ENCODE measurements at regions not wholly inside any gene's neighbourhood (a gene's known extent, or its start where the extent isn't known, plus 50 kb on each side); places are given as distances from the start of the nearest gene placed in this dataset.
"Not testable (repeated sequence)": the region's sequence is repeated elsewhere in the genome, so short reads cannot be mapped to it uniquely, and the experiment has no call there.

- not testable (repeated sequence) for H4K91ac ChIP-seq (replicated peaks; ENCODE audit: insufficient read length, low read length); H4K5ac ChIP-seq (ENCODE audit: insufficient read length, low read depth, low read length); H3K18ac ChIP-seq (ENCODE audit: extremely low read depth, low read length); H2BK5ac ChIP-seq (ENCODE audit: low read depth, low read length); H3K23ac ChIP-seq (ENCODE audit: insufficient read length); H3K27ac ChIP-seq (ENCODE audit: low read depth, low read length); H2AK5ac ChIP-seq (ENCODE audit: low read depth, low read length); H2AFZ ChIP-seq (ENCODE audit: low read length); H2BK15ac ChIP-seq (ENCODE audit: low read length); H3K23me2 ChIP-seq (ENCODE audit: low read depth, low read length); H3K4me1 ChIP-seq (replicated peaks in 1 of 4; ENCODE audit: control insufficient read depth in 3 of 4, insufficient read depth in 4 of 4, low read length in 3 of 4); H3K9ac ChIP-seq (replicated peaks in 1 of 4; ENCODE audit: extremely low read depth in 1 of 4, low read depth in 3 of 4, low read length in 3 of 4); H4K20me1 ChIP-seq (replicated peaks in 1 of 2; ENCODE audit: control insufficient read depth in 1 of 2, insufficient read depth in 2 of 2, low read length in 2 of 2); H4K8ac ChIP-seq (ENCODE audit: extremely low read depth, insufficient read depth, low read length); FAIRE-seq; H3K56ac ChIP-seq (replicated peaks; ENCODE audit: insufficient read length, low read depth, low read length); H3K79me1 ChIP-seq (ENCODE audit: low read depth, low read length); H3K4me2 ChIP-seq (ENCODE audit: insufficient read depth in 1 of 2, low read depth in 2 of 2, low read length in 2 of 2); DNase-seq (ENCODE audit: low read depth in 1 of 2, low spot score in 2 of 2); H2BK12ac ChIP-seq (ENCODE audit: low read depth, low read length); H2BK120ac ChIP-seq (replicated peaks; ENCODE audit: low read depth, low read length); H3K4me3 ChIP-seq (ENCODE audit: extremely low read depth in 1 of 4, insufficient read depth in 2 of 4, low read depth in 3 of 4, low read length in 4 of 4); H3K14ac ChIP-seq (ENCODE audit: insufficient read length); H3K4ac ChIP-seq (replicated peaks; ENCODE audit: insufficient read length, low read depth, low read length); H3K9me3 ChIP-seq (ENCODE audit: insufficient read depth in 2 of 2, low read depth in 1 of 2, low read length in 1 of 2); H3K36me3 ChIP-seq (ENCODE audit: control insufficient read depth in 2 of 4, insufficient read depth in 4 of 4, low read length in 3 of 4); H3K27me3 ChIP-seq (replicated peaks in 1 of 4; ENCODE audit: control insufficient read depth in 3 of 4, extremely low read depth in 1 of 4, insufficient read depth in 3 of 4, low read length in 3 of 4); H2BK20ac ChIP-seq (ENCODE audit: low read length)
- WGBS, 2 experiments (ENCODE audit: extremely low coverage in 1 of 2, insufficient coverage in 1 of 2, insufficient read length in 1 of 2, insufficient replicate concordance in 2 of 2, low coverage in 1 of 2, low lambda C conversion rate in 2 of 2, missing lambda C conversion rate in 1 of 2) = 97% methylated on average over 9 of the region's 9 CpGs; no CpG with 5 or more reads in 1 of the 2 experiments
- ChIA-PET CTCF (ENCODE audit: partially characterized antibody) (interaction anchor here (1.0 to 6.3 kb wide), 5 partner anchors 11 to 35 kb away, joined by 3 to 64 read pairs (median 4); a partner anchor contains a TSS), POLR2A (ENCODE audit: partially characterized antibody) (interaction anchor here (0.6 to 3.1 kb wide), 2 partner anchors 8 to 11 kb away, joined by 4 to 20 read pairs; a partner anchor contains a TSS)
- H3K79me2 ChIP-seq (ENCODE audit: control insufficient read depth in 1 of 2, insufficient read depth in 2 of 2, low read length in 2 of 2) = peaks cover 0 to 74% of the 10 kb centered on the region in 2 experiments; a peak in 2 of 4 replicates
Observed at GRCh38 chr18:46184296-46184695, 80.1 kb downstream of the HAUS1 start.

Data from H1 (cell line).